Ovary (tissue), 7 donors: ENCODE measurements at regions not wholly inside any gene's neighbourhood (a gene's known extent, or its start where the extent isn't known, plus 50 kb on each side); places are given as distances from the start of the nearest gene placed in this dataset.

Experiments
- DNase-seq, 5 donors: peaks; one replicate each; pipeline ENCODE4 v3.0.0-alpha.2; 2019 to 2020
- H3K27ac ChIP-seq, 2 donors: fragments of 200-600 bp; one replicate each; pipeline versions ENCODE4 v1.5.1 to v1.8.0; 2019 to 2022
- H3K27me3 ChIP-seq: fragments of 200-600 bp; one replicate; pipeline ENCODE4 v1.8.0; 2022
- H3K36me3 ChIP-seq: fragments of 200-600 bp; sonication (generic); one replicate; pipeline ENCODE4 v1.5.1; 2019
- H3K4me1 ChIP-seq: one replicate; pipeline ENCODE4 v1.8.1; 2013; ENCODE audit warnings: mild to moderate bottlenecking, moderate library complexity; ENCODE audit not compliant: insufficient read depth
- H3K4me3 ChIP-seq: fragments of 200-600 bp; sonication (generic); one replicate; pipeline ENCODE4 v1.5.1; 2017
- H3K9me3 ChIP-seq, 2 donors: fragments of 200-600 bp in 1 of 2; sonication (generic) in 1 of 2; one replicate each; pipeline versions ENCODE4 v1.5.1 to v1.8.1; 2013 to 2019; ENCODE audit warnings: mild to moderate bottlenecking in 1 of 2, moderate library complexity in 1 of 2
- EP300 ChIP-seq: sonication (generic); formaldehyde crosslinking; IDR thresholded peaks from one replicate; pipeline ENCODE4 v1.6.1; 2017; ENCODE audit warnings: antibody characterized with exemption
- POLR2A ChIP-seq: fragments of 450-650 bp; IDR thresholded peaks from one replicate; pipeline ENCODE4 v1.6.1; 2017; ENCODE audit warnings: antibody characterized with exemption, mild to moderate bottlenecking, moderate library complexity
- WGBS, 3 donors: extraction: QIAGEN DNeasy Blood & Tissue Kit in 1 of 3; methylation state at CpG; one replicate each; pipeline versions ENCODE4 v1.1.5 to v1.1.7; 2013 to 2017; 5-methylcytosine and 5-hydroxymethylcytosine counted together
- intact Hi-C, 4 donors: fragments of 100-400 bp; cut with DNase I; formaldehyde crosslinking; loops; one replicate each; pipeline versions ENCODE4 v1.11.0 to v1.15.1; 2022 to 2023
- TF ChIP-seq, protein P1 (sequence below), 3 donors: fragments of 450-650 bp in 2 of 3; fragments of 200-600 bp in 1 of 3; IDR thresholded peaks; one replicate each; pipeline versions ENCODE4 v1.5.1 to v1.8.0; 2016 to 2022; ENCODE audit warnings: antibody characterized with exemption in 3 of 3, mild to moderate bottlenecking in 1 of 3
- donor health status: DM: no; HTN: no; CAD: no; lungs with moderate emphysema.
- donor health status: DM: no; HTN: no; CAD: no.
- donor health status: Bipolar disorder and iron deficiency.
- donor health status: DM: no; HTN: no; CAD: no.
- donor health status: DM: yes; HTN: yes; CAD: no.

DNA sequence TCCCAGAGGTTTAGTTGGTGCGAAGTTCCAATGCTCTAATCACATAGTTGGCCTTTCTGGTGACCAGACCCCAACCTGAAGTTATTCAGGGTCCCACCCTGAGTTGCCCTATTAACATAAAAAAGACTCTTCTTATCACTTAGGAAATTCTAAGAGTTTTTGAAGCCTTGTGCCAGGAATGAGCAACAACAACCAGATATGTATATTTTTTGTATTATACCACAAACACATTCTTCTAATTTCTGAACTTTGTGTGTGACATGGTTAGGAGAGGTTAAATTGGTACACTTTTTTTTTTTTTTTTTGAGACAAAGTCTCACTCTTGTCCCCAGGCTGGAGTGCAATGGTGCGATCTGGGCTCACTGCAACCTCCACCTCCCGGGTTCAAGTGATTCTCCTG is 320.4 kb upstream of the PDE3A start:
- TF ChIP-seq POLR2A (no peak), EP300 (no peak)
- TF ChIP-seq, protein P1, sequence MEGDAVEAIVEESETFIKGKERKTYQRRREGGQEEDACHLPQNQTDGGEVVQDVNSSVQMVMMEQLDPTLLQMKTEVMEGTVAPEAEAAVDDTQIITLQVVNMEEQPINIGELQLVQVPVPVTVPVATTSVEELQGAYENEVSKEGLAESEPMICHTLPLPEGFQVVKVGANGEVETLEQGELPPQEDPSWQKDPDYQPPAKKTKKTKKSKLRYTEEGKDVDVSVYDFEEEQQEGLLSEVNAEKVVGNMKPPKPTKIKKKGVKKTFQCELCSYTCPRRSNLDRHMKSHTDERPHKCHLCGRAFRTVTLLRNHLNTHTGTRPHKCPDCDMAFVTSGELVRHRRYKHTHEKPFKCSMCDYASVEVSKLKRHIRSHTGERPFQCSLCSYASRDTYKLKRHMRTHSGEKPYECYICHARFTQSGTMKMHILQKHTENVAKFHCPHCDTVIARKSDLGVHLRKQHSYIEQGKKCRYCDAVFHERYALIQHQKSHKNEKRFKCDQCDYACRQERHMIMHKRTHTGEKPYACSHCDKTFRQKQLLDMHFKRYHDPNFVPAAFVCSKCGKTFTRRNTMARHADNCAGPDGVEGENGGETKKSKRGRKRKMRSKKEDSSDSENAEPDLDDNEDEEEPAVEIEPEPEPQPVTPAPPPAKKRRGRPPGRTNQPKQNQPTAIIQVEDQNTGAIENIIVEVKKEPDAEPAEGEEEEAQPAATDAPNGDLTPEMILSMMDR (IDR thresholded peaks at IDR 0.05), result no peak
- DNase-seq, result no peak
- peaks cover 4% of the 10 kb centered on the region for H3K4me1 ChIP-seq
- H3K4me3 ChIP-seq, result no peak overlapping the region
- no peak overlapping the region for H3K27ac ChIP-seq
- no peaks in the 10 kb centered on the region for H3K9me3 ChIP-seq
- H3K27me3 ChIP-seq, result no peaks in the 10 kb centered on the region
- WGBS, 3 donors, result 96 to 99% (median 97%) methylated on average over 3 of the region's 3 CpGs
- no peaks in the 10 kb centered on the region for H3K36me3 ChIP-seq
- intact Hi-C loops, result no loop called here

DNA sequence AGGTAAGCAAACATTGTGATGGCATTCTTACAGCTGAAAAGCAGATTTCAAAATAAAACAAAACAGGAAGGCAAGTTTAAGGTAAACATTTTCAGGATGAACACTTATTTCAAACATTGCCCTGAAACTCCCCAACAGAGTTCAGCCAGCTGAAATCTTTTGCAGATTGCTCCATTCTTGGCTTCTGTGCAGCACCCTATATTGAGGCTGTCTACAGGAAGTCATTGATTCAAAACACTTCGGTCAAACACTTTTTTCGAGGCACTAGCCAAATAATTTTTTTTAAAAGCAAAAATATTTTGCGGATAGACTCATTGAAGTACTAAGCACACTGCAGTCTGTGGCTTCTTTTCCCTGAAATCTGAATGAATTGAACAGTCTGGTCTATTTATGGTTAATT is 318.1 kb upstream of the PDE3A start:
- Histone ChIP-seq H3K4me3 (no peak overlapping the region), H3K27ac (no peak overlapping the region), H3K9me3 (no peaks in the 10 kb centered on the region), H3K27me3 (no peaks in the 10 kb centered on the region), H3K36me3 (no peaks in the 10 kb centered on the region), H3K4me1 (peaks cover 1% of the 10 kb centered on the region)
- no peak for DNase-seq
- TF ChIP-seq EP300 (no peak), POLR2A (no peak)
- TF ChIP-seq, protein P1 (IDR thresholded peaks at IDR 0.05), result no peak
- 0 to 17% (median 8%) methylated on average over 3 of the region's 3 CpGs for WGBS, 3 donors
- intact Hi-C loops, result no loop called here

DNA sequence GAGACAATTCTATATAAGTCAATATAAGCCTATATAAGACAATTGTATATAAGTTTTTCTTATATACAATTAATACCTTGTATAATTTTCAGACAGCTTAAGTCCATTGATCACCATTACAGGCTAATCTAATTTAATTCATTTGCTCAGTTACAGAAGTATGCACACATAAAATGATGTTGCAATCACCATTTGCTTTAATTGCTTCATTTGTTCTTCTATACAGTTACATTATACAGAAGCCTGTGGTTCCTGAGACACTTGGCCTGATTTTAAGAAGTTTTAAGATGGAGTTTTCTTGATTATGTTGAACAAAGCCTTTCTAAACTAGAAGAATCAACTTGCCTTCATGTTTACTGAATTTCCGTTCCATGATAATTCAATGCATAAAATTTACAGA is 314.6 kb upstream of the PDE3A start:
- TF ChIP-seq POLR2A (no peak), EP300 (no peak)
- TF ChIP-seq, protein P1 (IDR thresholded peaks at IDR 0.05), result no peak
- Histone ChIP-seq H3K27me3 (no peaks in the 10 kb centered on the region), H3K4me3 (no peak overlapping the region), H3K27ac (no peak overlapping the region), H3K9me3 (no peaks in the 10 kb centered on the region), H3K4me1 (peaks cover 1% of the 10 kb centered on the region), H3K36me3 (no peaks in the 10 kb centered on the region)
- no peak for DNase-seq
- intact Hi-C loops, result no loop called here
- 48 to 75% (median 72%) methylated on average over 1 of the region's 1 CpG for WGBS, 3 donors

DNA sequence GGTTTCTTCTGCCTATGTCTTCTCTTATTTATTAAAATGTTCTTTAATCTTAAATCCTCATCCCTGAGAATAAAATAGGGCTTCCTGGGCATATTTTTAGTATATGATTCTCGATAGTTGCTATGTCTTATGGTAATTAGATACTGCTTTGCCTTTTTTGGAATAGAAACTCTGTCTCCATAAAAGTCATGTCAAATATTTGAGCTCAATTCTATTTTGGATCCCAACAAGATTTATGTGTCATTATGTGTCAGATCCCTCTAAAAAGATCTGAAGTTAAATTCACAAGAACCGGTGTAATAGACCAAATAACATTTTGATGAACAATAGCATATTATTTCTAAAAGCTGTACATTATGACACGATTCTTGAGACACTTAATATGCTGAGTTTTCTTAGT is 312.5 kb upstream of the PDE3A start:
- Histone ChIP-seq H3K27me3 (no peaks in the 10 kb centered on the region), H3K4me1 (no peaks in the 10 kb centered on the region), H3K36me3 (no peaks in the 10 kb centered on the region), H3K27ac (no peak overlapping the region), H3K4me3 (no peak overlapping the region), H3K9me3 (no peaks in the 10 kb centered on the region)
- intact Hi-C loops, result no loop called here
- 53 to 61% (median 57%) methylated on average over 3 of the region's 3 CpGs for WGBS, 3 donors
- no peak for DNase-seq
- TF ChIP-seq EP300, result no peak
- TF ChIP-seq POLR2A, result no peak
- TF ChIP-seq, protein P1 (IDR thresholded peaks at IDR 0.05), result no peak

DNA sequence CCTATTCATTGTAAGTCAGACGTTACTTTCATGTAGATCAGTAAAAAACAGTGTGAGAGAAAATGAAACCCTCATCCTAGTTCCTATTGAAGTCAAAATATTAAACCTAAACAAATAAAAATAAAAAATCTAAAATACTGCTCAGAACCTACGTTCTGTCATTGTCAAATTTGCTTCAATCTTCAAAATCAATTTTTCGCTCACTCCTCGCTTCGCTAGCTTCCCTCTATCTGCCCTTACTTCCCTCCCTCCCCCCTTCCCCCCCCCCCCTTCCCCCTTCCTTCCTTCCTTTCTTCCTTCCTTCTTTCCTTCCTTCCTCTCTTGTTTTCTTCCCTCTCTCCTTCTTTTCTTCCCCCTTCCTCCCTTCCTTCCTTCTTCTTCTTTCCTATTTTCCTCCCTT is 310.9 kb upstream of the PDE3A start:
- Histone ChIP-seq H3K9me3 (no peaks in the 10 kb centered on the region), H3K27me3 (no peaks in the 10 kb centered on the region), H3K4me1 (no peaks in the 10 kb centered on the region), H3K4me3 (no peak overlapping the region), H3K27ac (no peak overlapping the region), H3K36me3 (no peaks in the 10 kb centered on the region)
- WGBS, 3 donors, result 75 to 87% (median 77%) methylated on average over 5 of the region's 5 CpGs
- intact Hi-C loops, result no loop called here
- DNase-seq, result no peak
- TF ChIP-seq POLR2A, result no peak
- TF ChIP-seq, protein P1 (IDR thresholded peaks at IDR 0.05), result no peak
- TF ChIP-seq EP300, result no peak
